ENCODE measurements at regions not wholly inside any gene's neighbourhood (a gene's known extent, or its start where the extent isn't known, plus 50 kb on each side); places are given as distances from the start of the nearest gene placed in this dataset.
"Not testable (repeated sequence)": the region's sequence is repeated elsewhere in the genome, so short reads cannot be mapped to it uniquely, and the experiment has no call there.

DNA sequence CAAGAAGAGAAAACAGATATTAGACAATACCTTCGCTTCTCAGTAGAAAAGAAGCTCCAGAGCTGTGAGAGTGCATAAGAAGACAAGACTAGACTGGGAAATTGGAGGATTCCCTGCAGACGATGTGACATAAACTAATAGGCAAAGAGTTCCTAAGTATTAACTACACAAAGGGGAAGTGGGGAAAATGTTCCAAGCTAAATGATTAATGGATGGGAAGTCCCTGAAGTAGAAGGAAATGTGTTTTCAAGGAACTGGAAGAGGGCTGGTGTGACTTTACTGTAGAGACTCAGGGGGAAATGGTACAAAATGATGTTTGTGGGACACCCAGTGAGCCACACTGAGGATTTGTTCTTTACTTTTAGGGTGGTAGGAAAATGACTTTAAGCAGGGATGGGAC lies 69.7 kb upstream of the DCLK2 start:
- H3K27ac ChIP-seq: no peak overlapping the region
- H3K9me3 ChIP-seq (ENCODE audit: low read depth, low read length): no peaks in the 10 kb centered on the region
- no peak for DNase-seq (ENCODE audit: low read depth, low spot score)
- no peak overlapping the region for H3K4me3 ChIP-seq
- no peak overlapping the region for H3K9ac ChIP-seq (ENCODE audit: insufficient read length)
- no peaks in the 10 kb centered on the region for H3K36me3 ChIP-seq (ENCODE audit: insufficient read depth, low read length)
- no peak for TF ChIP-seq FOXP2 (optimal IDR thresholded peaks at IDR 0.05; ENCODE audit: control extremely low read depth, extremely low read length, insufficient read depth)
- TF ChIP-seq EZH2 (IDR thresholded peaks at IDR 0.05): no peak
- TF ChIP-seq POLR2AphosphoS5 (IDR thresholded peaks at IDR 0.05; ENCODE audit: borderline replicate concordance, low read depth, low read length): no peak

DNA sequence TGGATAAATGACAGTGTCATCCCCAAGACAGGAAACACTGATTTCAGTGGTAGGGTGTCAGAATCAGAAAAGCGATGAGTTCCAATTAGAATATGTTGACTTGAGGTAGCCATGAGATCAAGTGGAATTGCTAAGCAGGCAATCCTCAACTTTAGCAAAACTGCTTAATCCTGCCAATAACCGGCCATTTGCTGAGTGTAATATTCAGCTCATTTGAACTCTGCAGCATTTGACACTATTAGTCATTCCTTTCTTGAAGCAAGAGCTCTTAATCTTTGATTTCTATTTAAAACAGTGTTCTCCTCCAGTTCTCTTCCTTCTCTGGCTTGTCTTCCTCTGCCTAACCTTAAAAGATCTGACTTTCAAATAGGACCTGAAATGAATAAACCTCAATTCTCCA lies 68.7 kb upstream of the DCLK2 start:
- H3K9ac ChIP-seq (ENCODE audit: insufficient read length): no peak overlapping the region
- no peak for DNase-seq (ENCODE audit: low read depth, low spot score)
- no peak for TF ChIP-seq FOXP2 (optimal IDR thresholded peaks at IDR 0.05; ENCODE audit: control extremely low read depth, extremely low read length, insufficient read depth)
- no peak for TF ChIP-seq EZH2 (IDR thresholded peaks at IDR 0.05)
- no peak for TF ChIP-seq POLR2AphosphoS5 (IDR thresholded peaks at IDR 0.05; ENCODE audit: borderline replicate concordance, low read depth, low read length)
- no peaks in the 10 kb centered on the region for H3K36me3 ChIP-seq (ENCODE audit: insufficient read depth, low read length)
- H3K27ac ChIP-seq: no peak overlapping the region
- no peak overlapping the region for H3K4me3 ChIP-seq
- H3K9me3 ChIP-seq (ENCODE audit: low read depth, low read length): no peaks in the 10 kb centered on the region

DNA sequence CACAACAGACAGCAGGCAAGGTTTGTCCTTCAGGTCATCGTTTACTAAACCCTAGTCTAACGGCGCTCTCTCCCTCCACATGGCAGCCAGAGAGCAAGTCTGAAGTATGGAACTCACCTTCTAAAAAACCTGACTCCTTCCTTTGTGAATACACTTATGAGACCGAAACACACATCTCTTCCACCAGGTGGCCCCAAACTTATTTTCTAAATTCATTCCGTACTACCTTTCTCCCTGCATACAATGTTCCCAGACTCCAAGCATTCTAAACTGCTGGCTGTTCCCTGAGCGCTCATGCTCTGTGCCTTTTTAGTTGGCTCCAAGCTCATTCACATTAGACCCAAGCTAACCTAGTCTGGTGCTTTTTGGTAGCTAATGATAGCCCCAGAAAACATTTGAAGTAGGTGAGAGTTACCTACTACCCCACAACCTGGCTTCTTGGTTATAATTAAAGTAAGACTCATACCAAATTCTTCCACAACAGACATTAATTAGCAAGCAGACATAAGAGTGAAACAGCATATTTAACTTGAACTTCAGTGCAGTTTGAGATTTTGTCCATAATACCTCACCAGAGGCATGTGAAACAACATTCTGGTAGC lies 67.6 kb upstream of the DCLK2 start:
- no peak for DNase-seq (ENCODE audit: low read depth, low spot score)
- H3K9me3 ChIP-seq (ENCODE audit: low read depth, low read length): no peaks in the 10 kb centered on the region
- H3K4me3 ChIP-seq: no peak overlapping the region
- H3K9ac ChIP-seq (ENCODE audit: insufficient read length): no peak overlapping the region
- TF ChIP-seq FOXP2 (optimal IDR thresholded peaks at IDR 0.05; ENCODE audit: control extremely low read depth, extremely low read length, insufficient read depth) (no peak), POLR2AphosphoS5 (IDR thresholded peaks at IDR 0.05; ENCODE audit: borderline replicate concordance, low read depth, low read length) (no peak), EZH2 (IDR thresholded peaks at IDR 0.05) (no peak)
- no peak overlapping the region for H3K27ac ChIP-seq
- no peaks in the 10 kb centered on the region for H3K36me3 ChIP-seq (ENCODE audit: insufficient read depth, low read length)

DNA sequence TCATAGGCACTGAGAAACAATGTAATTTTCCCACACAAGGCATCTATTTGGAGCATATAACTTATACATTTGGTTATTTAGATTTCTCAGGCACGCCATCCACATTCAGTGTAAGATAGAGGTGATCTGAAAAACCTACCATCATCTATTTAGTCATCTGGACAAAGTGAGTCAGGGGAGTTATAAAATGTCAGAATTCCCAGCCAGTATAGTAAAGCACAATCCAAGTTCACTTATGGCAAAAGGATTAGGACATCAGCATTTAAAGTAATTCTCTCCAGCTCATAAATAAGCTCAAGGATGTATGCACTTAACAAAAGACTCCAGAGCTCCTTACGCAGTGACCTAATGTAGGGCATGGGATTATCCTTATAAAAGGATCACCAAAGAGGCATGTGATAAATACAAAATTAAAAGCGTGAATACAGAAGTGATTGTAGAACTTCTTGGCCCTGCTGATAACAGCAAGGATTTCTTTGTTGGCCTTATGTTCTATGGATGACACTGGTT lies 65.3 kb upstream of the DCLK2 start:
- Histone ChIP-seq H3K27ac (no peak overlapping the region), H3K36me3 (ENCODE audit: insufficient read depth, low read length) (no peaks in the 10 kb centered on the region), H3K9ac (ENCODE audit: insufficient read length) (no peak overlapping the region), H3K4me3 (no peak overlapping the region), H3K9me3 (ENCODE audit: low read depth, low read length) (no peaks in the 10 kb centered on the region)
- TF ChIP-seq EZH2 (IDR thresholded peaks at IDR 0.05) (no peak), FOXP2 (optimal IDR thresholded peaks at IDR 0.05; ENCODE audit: control extremely low read depth, extremely low read length, insufficient read depth) (no peak), POLR2AphosphoS5 (IDR thresholded peaks at IDR 0.05; ENCODE audit: borderline replicate concordance, low read depth, low read length) (no peak)
- no peak for DNase-seq (ENCODE audit: low read depth, low spot score)

DNA sequence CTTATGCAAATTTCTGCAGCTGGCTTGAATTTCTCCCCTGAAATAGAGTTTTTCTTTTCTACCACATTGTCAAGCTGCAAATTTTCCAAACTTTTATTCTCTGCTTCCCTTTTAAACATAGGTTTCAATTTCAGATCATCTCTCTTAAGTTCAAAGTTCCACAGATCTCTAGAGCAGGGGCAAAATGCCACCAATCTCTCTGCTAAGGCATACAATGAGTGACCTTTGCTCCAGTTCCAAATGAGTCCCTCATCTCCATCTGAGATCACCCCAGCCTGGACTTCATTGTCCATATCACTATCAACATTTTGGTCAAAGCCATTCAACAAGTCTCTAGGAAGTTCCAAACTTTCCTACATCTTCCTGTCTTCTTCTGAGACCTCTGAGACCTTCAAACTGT lies 62.3 kb upstream of the DCLK2 start:
- H3K9me3 ChIP-seq (ENCODE audit: low read depth, low read length); H3K9ac ChIP-seq (ENCODE audit: insufficient read length): not testable (repeated sequence)

DNA sequence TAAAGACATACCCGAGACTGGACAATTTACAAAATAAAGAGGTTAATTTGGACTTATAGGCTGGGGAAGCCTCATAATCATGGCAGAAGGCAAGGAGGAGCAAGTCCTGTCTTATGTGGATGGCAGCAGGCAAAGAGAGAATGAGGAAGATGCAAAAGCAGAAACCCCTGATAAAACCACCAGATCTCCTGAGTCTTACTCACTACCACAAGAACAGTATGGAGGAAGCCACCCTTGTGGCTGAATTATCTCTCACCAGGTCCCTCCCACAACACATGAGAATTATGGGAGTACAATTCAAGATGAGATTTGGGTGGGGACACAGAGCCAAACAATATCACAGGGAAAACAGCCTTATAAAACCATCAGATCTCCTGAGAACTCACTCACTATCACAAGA lies 61.6 kb upstream of the DCLK2 start:
- not testable (repeated sequence) for H3K9me3 ChIP-seq (ENCODE audit: low read depth, low read length); H3K27ac ChIP-seq; H3K9ac ChIP-seq (ENCODE audit: insufficient read length); DNase-seq (ENCODE audit: low read depth, low spot score); H3K36me3 ChIP-seq (ENCODE audit: insufficient read depth, low read length); H3K4me3 ChIP-seq

More for the DNA sequence above, 62.3 kb upstream of the DCLK2 start:
- DNase-seq (ENCODE audit: low read depth, low spot score); H3K4me3 ChIP-seq; H3K36me3 ChIP-seq (ENCODE audit: insufficient read depth, low read length); H3K27ac ChIP-seq: not testable (repeated sequence)

DNA sequence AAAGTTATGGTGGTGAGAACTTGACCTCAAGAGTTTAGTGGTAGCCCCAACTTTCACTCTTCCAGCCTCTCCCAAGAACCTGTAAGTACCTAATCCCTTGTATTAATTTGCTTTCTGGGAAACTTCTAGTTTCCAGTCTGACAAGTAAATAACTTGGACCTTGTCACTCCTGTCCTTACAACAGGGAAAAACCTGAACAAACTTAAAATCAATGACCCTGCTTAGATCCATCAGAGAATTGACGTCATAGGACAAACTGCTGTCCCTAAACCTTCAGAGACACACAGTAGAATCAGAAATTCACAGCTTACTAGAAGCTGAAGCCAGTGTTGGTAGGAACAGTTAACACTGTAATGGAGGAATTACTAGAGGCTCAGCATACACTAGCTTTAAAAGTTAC lies 60.0 kb upstream of the DCLK2 start:
- H3K36me3 ChIP-seq (ENCODE audit: insufficient read depth, low read length): no peaks in the 10 kb centered on the region
- TF ChIP-seq EZH2 (IDR thresholded peaks at IDR 0.05) (no peak), POLR2AphosphoS5 (IDR thresholded peaks at IDR 0.05; ENCODE audit: borderline replicate concordance, low read depth, low read length) (no peak), FOXP2 (optimal IDR thresholded peaks at IDR 0.05; ENCODE audit: control extremely low read depth, extremely low read length, insufficient read depth) (no peak)
- no peak overlapping the region for H3K4me3 ChIP-seq
- H3K27ac ChIP-seq: no peak overlapping the region
- no peaks in the 10 kb centered on the region; the same call in 1 of the 2 replicates for H3K9me3 ChIP-seq (ENCODE audit: low read depth, low read length)
- no peak overlapping the region for H3K9ac ChIP-seq (ENCODE audit: insufficient read length)
- no peak for DNase-seq (ENCODE audit: low read depth, low spot score)

DNA sequence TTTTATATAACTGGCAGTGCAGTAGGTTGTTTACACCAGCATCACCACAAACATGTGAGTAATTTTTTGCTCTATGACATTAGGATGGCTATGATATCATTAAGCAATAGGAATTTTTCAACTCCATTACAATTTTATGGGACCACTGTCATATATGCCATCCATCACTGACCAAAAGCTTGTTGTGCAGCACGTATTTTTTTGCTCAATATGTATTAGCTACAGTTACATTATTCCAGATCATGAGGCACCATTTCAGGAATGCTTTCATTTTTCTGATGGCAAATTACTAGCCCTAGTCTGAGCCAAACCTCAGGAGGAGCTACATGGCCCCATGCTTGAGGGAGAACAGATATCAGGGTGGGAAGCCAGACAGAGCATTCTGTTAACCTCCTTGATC lies 56.8 kb upstream of the DCLK2 start:
- Histone ChIP-seq H3K4me3 (no peak overlapping the region), H3K27ac (no peak overlapping the region), H3K9ac (ENCODE audit: insufficient read length) (no peak overlapping the region), H3K36me3 (ENCODE audit: insufficient read depth, low read length) (no peaks in the 10 kb centered on the region), H3K9me3 (ENCODE audit: low read depth, low read length) (no peaks in the 10 kb centered on the region; the same call in 1 of the 2 replicates)
- DNase-seq (ENCODE audit: low read depth, low spot score): no peak
- no peak for TF ChIP-seq POLR2AphosphoS5 (IDR thresholded peaks at IDR 0.05; ENCODE audit: borderline replicate concordance, low read depth, low read length)
- no peak for TF ChIP-seq EZH2 (IDR thresholded peaks at IDR 0.05)
- no peak for TF ChIP-seq FOXP2 (optimal IDR thresholded peaks at IDR 0.05; ENCODE audit: control extremely low read depth, extremely low read length, insufficient read depth)

DNA sequence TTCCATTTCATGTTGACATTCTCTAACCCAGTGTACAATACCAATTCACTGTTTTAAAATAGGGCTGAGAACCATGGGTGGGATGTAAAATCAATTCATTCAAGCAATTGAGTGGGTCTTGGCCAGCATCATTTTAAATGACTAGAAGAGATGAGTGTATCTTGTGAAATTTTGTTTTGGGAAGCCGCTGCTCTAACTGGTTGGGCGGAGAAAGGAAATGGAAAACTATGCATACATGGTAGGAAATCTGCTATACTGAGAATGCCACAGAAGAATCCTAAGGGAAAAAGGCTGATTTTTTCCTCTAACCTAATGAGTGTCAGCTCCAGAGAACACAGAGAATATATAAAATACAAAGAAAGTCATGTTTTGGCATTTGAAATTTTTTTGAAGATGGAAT lies 54.8 kb upstream of the DCLK2 start:
- Histone ChIP-seq H3K36me3 (ENCODE audit: insufficient read depth, low read length) (no peaks in the 10 kb centered on the region), H3K4me3 (no peak overlapping the region), H3K9ac (ENCODE audit: insufficient read length) (no peak overlapping the region), H3K27ac (no peak overlapping the region), H3K9me3 (ENCODE audit: low read depth, low read length) (no peaks in the 10 kb centered on the region; the same call in 1 of the 2 replicates)
- TF ChIP-seq POLR2AphosphoS5 (IDR thresholded peaks at IDR 0.05; ENCODE audit: borderline replicate concordance, low read depth, low read length) (no peak), EZH2 (IDR thresholded peaks at IDR 0.05) (no peak), FOXP2 (optimal IDR thresholded peaks at IDR 0.05; ENCODE audit: control extremely low read depth, extremely low read length, insufficient read depth) (no peak)
- no peak for DNase-seq (ENCODE audit: low read depth, low spot score)

DNA sequence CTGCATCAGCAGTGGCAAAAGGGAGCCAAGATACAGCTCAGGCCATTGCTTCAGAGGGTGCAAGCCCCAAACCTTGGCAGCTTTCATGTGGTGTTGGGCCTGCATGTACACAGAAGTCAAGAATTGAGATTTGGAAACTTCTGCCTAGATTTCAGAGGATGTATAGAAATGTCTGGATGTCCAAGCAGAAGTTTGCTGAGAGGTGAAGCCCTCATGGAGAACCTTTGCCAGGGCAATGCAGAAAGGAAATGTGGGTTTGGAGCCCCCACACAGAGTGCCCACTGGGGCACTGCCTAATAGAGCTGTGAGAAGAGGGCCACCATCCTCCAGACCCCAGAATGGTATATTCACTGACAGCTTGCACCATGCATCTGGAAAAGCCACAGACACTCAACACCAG lies 51.3 kb upstream of the DCLK2 start:
- not testable (repeated sequence) for DNase-seq (ENCODE audit: low read depth, low spot score); H3K4me3 ChIP-seq; H3K9me3 ChIP-seq (ENCODE audit: low read depth, low read length); H3K27ac ChIP-seq; H3K9ac ChIP-seq (ENCODE audit: insufficient read length); H3K36me3 ChIP-seq (ENCODE audit: insufficient read depth, low read length)

Data from SK-N-MC (cell line).